ENCODE measurements at regions not wholly inside any gene's neighbourhood (a gene's known extent, or its start where the extent isn't known, plus 50 kb on each side); places are given as distances from the start of the nearest gene placed in this dataset.
A peak's percentile ranks its signal among the peaks of the same experiment; 100 is the strongest.

DNA sequence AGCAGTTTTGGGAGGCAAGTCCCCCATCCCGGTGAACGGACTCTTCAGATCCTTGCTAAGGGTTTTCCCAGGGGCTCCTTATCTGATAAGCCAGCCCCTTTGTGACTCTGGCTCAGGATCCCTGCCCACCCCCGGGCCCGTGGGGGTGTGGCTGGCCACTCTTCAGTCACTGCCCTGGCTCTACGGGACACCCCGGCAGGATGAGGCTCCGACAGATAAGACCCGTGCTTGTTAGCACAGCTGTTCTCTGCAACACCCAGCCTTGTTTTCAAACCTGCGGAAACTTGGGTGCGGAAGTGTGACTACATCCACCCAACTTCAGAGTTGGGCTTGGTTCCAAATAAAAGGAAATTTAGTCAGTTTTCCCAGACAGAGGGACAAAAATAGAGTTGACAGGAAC lies 66.7 kb upstream of the PODXL start:
- Histone ChIP-seq H3K4me3 (no peak overlapping the region), H3K27ac (no peak overlapping the region), H3K27me3 (peaks cover 3% of the 10 kb centered on the region), H3K4me1 (peaks cover 13% of the 10 kb centered on the region), H3K36me3 (no peaks in the 10 kb centered on the region), H3K9me3 (no peaks in the 10 kb centered on the region)
- no peak for TF ChIP-seq POLR2AphosphoS5 (IDR thresholded peaks at IDR 0.05)
- TF ChIP-seq EP300 (IDR thresholded peaks at IDR 0.05) = no peak
- TF ChIP-seq POLR2A (IDR thresholded peaks at IDR 0.05) = no peak
- TF ChIP-seq, protein P1, sequence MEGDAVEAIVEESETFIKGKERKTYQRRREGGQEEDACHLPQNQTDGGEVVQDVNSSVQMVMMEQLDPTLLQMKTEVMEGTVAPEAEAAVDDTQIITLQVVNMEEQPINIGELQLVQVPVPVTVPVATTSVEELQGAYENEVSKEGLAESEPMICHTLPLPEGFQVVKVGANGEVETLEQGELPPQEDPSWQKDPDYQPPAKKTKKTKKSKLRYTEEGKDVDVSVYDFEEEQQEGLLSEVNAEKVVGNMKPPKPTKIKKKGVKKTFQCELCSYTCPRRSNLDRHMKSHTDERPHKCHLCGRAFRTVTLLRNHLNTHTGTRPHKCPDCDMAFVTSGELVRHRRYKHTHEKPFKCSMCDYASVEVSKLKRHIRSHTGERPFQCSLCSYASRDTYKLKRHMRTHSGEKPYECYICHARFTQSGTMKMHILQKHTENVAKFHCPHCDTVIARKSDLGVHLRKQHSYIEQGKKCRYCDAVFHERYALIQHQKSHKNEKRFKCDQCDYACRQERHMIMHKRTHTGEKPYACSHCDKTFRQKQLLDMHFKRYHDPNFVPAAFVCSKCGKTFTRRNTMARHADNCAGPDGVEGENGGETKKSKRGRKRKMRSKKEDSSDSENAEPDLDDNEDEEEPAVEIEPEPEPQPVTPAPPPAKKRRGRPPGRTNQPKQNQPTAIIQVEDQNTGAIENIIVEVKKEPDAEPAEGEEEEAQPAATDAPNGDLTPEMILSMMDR (IDR thresholded peaks at IDR 0.05) = no peak
- DNase-seq (ENCODE audit: low spot score in 2 of 2) = peak in 1 of 2 donors; percentile 69
- WGBS = 56% methylated on average over 10 of the region's 10 CpGs

DNA sequence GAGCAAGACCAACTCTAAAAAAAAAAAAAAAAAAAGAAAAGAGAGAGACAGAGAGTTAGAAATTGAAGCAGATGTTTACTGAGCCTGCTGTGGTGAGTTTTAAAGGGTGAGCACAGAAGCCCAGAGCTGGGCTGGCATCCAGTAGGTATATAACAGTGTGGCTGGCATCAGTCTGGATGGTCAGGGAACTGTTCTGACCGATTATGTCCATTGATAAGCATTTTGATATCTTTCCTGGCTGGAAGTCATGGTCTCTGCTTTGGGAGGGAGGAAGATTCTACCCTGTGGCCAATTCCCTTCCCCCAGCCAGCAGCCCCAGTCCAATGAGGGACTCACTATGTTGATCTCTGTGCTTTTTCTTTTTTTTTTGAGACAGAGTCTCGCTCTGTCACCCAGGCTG lies 65.2 kb upstream of the PODXL start:
- WGBS = 84% methylated on average over 2 of the region's 2 CpGs
- Histone ChIP-seq H3K9me3 (no peaks in the 10 kb centered on the region), H3K36me3 (no peaks in the 10 kb centered on the region), H3K27me3 (peaks cover 6% of the 10 kb centered on the region), H3K4me1 (peaks cover 13% of the 10 kb centered on the region), H3K4me3 (no peak overlapping the region), H3K27ac (no peak overlapping the region)
- TF ChIP-seq, protein P1 (IDR thresholded peaks at IDR 0.05) = no peak
- TF ChIP-seq POLR2AphosphoS5 (IDR thresholded peaks at IDR 0.05) = no peak
- TF ChIP-seq EP300 (IDR thresholded peaks at IDR 0.05) = no peak
- no peak for TF ChIP-seq POLR2A (IDR thresholded peaks at IDR 0.05)
- DNase-seq (ENCODE audit: low spot score in 2 of 2) = no peak

DNA sequence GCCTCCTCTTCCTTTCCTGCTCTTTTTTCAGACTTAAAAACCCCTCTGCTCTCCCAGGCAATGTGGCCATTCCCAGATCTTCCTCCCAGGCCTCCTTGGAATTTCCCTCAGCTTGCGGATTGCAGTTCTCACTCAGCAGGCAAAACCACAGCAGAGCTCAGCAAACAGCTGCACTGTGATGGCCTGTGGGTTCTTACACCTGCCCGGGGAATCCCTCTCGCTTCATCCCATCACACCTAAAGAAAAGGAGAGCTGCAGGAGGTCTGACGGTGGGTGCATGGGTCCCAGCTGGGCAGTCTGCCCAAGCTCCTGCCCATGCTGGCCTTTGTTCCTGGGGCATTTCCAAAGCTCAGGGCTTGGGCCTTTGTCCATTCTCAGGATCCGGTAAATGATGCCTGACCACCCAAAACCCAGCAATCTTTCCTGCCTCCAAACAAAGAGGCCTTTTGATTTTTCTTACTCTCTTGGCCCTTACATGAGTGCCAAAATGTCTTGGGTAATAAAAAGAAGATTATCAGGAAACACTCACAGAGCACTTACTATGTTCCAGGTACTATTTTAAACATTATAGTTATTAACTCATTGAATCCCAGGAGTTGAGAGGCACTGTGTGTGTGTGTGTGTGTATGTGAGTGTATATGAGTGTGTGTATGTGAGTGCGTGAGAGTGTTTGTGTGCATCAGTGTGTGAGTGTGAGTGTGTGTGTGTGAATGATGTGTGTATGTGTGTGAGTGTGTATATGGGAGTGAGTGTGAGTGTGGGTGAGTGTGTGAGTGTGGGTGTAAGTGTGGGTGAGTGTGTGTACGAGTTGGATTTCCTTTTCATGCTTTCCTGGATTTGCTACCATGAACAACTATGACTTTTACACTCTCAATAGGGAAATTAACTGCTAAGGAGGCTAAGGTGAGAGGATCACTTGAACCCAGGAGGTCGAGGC lies 64.5 kb upstream of the PODXL start:
- Histone ChIP-seq H3K4me3 (no peak overlapping the region), H3K4me1 (peaks cover 13% of the 10 kb centered on the region), H3K27ac (no peak overlapping the region), H3K9me3 (no peaks in the 10 kb centered on the region), H3K27me3 (peaks cover 6% of the 10 kb centered on the region), H3K36me3 (no peaks in the 10 kb centered on the region)
- DNase-seq (ENCODE audit: low spot score in 2 of 2) = no peak
- WGBS = 67% methylated on average over 8 of the region's 8 CpGs
- TF ChIP-seq, protein P1 (IDR thresholded peaks at IDR 0.05) = no peak
- TF ChIP-seq POLR2AphosphoS5 (IDR thresholded peaks at IDR 0.05) (no peak), EP300 (IDR thresholded peaks at IDR 0.05) (no peak), POLR2A (IDR thresholded peaks at IDR 0.05) (no peak)

DNA sequence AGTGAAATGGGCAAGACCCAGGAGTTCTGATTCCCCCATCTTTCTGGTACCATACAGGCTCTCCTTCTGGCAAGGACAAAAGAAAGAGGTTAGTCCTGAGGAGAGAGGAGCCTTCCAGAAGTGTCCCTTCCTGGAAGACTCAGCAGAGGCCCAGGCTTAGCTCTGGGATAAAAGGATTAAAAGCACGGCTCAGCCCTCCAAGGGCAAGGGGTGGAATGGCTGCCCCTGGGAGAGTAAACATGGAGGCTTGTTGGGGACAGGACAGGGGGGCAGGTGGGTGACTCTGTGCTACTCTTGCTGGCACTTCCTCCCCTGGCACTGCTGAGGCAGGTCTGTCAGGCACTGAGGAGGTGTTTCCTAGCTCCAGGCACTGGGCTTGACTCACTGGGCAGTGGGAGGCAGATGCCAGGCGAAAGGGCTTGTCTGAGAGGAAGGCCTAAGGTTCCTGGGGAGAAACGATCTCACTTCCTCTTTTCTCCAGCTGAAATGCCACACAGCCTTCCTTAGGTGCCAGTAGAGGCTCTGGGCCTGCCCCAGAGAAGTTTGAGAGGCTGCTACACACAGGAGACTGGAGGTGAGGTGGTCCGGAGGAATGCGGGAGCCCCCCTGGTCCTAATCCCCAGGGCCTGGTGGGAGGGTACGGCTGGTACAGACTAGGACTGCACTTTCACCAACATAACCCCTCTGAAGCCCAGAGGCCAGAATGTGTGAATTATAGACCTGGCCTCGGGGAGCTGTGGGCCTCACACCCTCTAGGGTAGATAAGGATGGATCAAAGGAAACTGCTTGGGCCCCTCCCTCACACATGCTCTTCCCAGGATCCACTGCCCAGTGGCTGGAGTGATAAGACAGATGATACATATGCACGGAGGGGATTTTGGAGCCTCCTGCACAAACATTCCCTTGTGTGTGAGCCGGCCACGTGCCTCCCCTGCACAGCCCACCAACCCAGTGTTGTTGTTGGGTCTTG lies 63.2 kb upstream of the PODXL start:
- DNase-seq (ENCODE audit: low spot score in 2 of 2) = no peak
- Histone ChIP-seq H3K4me1 (peaks cover 13% of the 10 kb centered on the region), H3K36me3 (no peaks in the 10 kb centered on the region), H3K9me3 (no peaks in the 10 kb centered on the region), H3K27ac (peak overlapping the region; percentile 29), H3K4me3 (no peak overlapping the region), H3K27me3 (peaks cover 6% of the 10 kb centered on the region)
- 64% methylated on average over 5 of the region's 10 CpGs for WGBS
- no peak for TF ChIP-seq POLR2AphosphoS5 (IDR thresholded peaks at IDR 0.05)
- no peak for TF ChIP-seq POLR2A (IDR thresholded peaks at IDR 0.05)
- TF ChIP-seq EP300 (IDR thresholded peaks at IDR 0.05) = no peak
- TF ChIP-seq, protein P1 (IDR thresholded peaks at IDR 0.05) = no peak
